ENCODE measurements at regions not wholly inside any gene's neighbourhood (a gene's known extent, or its start where the extent isn't known, plus 50 kb on each side); places are given as distances from the start of the nearest gene placed in this dataset.
"Not testable (repeated sequence)": the region's sequence is repeated elsewhere in the genome, so short reads cannot be mapped to it uniquely, and the experiment has no call there.

DNA sequence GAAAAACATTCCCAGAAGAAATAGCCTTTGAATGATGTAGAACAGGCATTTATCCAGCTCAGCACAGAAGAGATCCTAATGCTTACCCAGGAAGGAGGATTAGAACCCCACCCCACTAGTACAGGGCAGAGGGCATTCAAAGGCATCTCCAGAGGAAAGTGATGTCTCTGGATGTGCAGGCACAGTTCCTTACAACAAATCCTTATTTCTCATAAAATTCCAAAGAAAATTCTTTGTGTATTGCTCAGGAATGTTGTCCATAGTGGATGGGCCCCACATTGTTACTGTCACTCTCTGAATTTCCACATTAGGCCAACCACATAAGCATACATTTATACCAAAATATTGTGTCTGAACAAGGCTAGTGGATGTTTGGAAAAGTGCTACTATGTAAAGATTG, 243.0 kb downstream of the ADRA2A start:
- H3K4me3 ChIP-seq: no peak overlapping the region
- H3K36me3 ChIP-seq (replicated peaks in 1 of 2): no peaks in the 10 kb centered on the region
- H3K4me1 ChIP-seq (replicated peaks in 1 of 2): no peaks in the 10 kb centered on the region
- intact Hi-C loops (cut with DNase I): no loop called here
- H3K27me3 ChIP-seq: no peaks in the 10 kb centered on the region
- no peak overlapping the region for H3K27ac ChIP-seq
- no peaks in the 10 kb centered on the region for H3K9me3 ChIP-seq (replicated peaks in 1 of 3)
- DNase-seq: no peak
- TF ChIP-seq, protein P1, sequence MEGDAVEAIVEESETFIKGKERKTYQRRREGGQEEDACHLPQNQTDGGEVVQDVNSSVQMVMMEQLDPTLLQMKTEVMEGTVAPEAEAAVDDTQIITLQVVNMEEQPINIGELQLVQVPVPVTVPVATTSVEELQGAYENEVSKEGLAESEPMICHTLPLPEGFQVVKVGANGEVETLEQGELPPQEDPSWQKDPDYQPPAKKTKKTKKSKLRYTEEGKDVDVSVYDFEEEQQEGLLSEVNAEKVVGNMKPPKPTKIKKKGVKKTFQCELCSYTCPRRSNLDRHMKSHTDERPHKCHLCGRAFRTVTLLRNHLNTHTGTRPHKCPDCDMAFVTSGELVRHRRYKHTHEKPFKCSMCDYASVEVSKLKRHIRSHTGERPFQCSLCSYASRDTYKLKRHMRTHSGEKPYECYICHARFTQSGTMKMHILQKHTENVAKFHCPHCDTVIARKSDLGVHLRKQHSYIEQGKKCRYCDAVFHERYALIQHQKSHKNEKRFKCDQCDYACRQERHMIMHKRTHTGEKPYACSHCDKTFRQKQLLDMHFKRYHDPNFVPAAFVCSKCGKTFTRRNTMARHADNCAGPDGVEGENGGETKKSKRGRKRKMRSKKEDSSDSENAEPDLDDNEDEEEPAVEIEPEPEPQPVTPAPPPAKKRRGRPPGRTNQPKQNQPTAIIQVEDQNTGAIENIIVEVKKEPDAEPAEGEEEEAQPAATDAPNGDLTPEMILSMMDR (IDR thresholded peaks at IDR 0.05): no peak
- no peak for TF ChIP-seq POLR2A (IDR thresholded peaks at IDR 0.05)

DNA sequence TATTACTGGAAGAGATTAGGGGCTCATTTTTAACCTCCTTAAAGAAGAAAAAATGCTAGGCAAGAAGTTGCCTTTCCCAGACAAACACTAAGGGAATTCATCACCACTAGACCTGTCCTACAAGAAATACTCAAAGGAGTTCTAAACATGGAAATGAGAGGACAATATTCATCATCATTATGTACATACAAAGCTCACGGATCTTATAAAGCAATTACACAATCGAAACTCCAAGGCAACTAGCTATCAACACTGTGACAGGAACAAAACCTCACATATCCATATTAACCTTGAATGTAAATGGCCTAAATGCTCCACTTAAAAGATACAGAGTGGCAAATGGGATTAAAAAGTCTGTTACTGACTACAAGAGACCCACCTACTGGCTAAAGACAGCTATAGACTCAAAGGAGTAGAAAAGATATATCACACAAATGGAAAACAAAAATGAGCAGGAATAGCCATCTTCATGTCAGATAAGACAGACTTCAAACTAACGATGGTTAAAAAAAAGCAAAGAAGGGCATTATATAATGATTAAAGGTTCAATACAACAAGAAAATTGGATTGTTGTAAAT, 246.6 kb downstream of the ADRA2A start:
- Histone ChIP-seq H3K9me3 (replicated peaks in 1 of 3) (no peaks in the 10 kb centered on the region), H3K4me3 (no peak overlapping the region), H3K27me3 (no peaks in the 10 kb centered on the region), H3K27ac (no peak overlapping the region), H3K36me3 (replicated peaks in 1 of 2) (no peaks in the 10 kb centered on the region), H3K4me1 (replicated peaks in 1 of 2) (no peaks in the 10 kb centered on the region)
- no peak for DNase-seq
- WGBS, 4 donors: 53 to 71% (median 64%) methylated on average over 3 of the region's 3 CpGs
- intact Hi-C loops (cut with DNase I): no loop called here
- TF ChIP-seq POLR2A (IDR thresholded peaks at IDR 0.05): no peak
- TF ChIP-seq, protein P1 (IDR thresholded peaks at IDR 0.05): peak in 1 of 6 experiments; percentile 17

DNA sequence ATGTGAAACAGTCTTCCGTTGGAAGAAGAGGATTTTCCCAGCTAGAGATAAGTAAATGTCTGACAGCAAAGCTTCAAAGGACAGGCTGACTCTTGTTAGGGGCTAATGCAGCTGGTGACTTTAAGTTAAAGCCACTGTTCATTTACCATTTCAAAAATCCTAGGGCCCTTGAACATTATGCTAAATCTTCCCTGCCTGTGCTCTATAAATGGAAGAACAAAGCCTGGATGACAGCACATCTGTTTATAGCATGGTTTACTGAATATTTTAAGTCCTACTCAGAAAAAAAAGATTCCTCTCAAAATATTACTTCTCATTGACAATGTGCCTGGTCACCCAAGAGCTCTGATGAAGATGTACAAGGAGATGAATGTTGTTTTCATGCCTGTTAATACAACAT, 255.3 kb downstream of the ADRA2A start:
- WGBS, 4 donors: 40 to 78% (median 66%) methylated on average over 1 of the region's 1 CpG
- H3K27me3 ChIP-seq; intact Hi-C loops (cut with DNase I); DNase-seq; H3K9me3 ChIP-seq (replicated peaks in 1 of 3); H3K4me1 ChIP-seq (replicated peaks in 1 of 2); H3K36me3 ChIP-seq (replicated peaks in 1 of 2); H3K27ac ChIP-seq; H3K4me3 ChIP-seq: not testable (repeated sequence)

DNA sequence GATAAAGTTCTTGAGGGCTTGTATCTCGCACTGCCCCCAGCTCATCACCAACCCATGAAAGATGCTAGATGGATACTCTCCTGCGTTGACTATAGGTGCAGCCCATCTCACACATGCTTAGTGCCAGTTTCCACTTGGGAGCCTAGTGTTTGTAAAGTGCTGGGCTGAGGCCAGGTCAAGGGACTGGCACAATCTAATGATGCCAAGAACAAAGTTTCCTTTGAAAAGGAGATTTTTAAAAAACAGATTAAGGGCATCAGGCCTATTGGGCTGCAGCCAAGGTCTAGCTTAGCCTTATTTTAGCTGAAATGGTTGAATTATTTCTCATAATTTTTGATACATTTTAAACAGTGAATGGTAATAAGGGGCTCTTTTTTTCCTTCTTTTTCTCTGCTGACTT, 259.0 kb downstream of the ADRA2A start:
- no peaks in the 10 kb centered on the region for H3K9me3 ChIP-seq (replicated peaks in 1 of 3)
- no peaks in the 10 kb centered on the region for H3K36me3 ChIP-seq (replicated peaks in 1 of 2)
- intact Hi-C loops (cut with DNase I): no loop called here
- TF ChIP-seq, protein P1 (IDR thresholded peaks at IDR 0.05): no peak
- no peak for TF ChIP-seq POLR2A (IDR thresholded peaks at IDR 0.05)
- DNase-seq: no peak
- WGBS, 4 donors: 78 to 90% (median 88%) methylated on average over 2 of the region's 2 CpGs
- no peaks in the 10 kb centered on the region for H3K27me3 ChIP-seq
- H3K4me3 ChIP-seq: no peak overlapping the region
- H3K4me1 ChIP-seq (replicated peaks in 1 of 2): no peaks in the 10 kb centered on the region
- H3K27ac ChIP-seq: no peak overlapping the region

DNA sequence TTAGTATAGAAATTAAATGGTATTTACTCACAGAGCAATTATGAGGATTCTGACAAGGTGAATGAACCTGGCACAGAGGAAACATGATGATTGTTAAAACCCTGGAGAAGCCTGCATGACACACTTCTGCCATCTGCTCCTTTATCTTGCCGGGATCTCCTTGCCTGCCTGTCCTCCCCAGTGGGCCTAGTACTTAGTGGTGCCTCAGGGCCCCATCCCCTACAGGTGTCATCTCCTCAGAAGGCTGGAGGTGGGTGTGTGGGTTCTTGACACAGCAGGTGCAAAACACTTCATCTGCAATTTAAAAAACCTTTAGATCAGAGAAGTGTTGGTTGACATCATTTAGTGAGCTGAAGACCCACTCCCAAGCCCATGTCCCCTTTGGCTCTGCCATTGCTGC, 261.2 kb downstream of the ADRA2A start:
- TF ChIP-seq POLR2A (IDR thresholded peaks at IDR 0.05): no peak
- TF ChIP-seq, protein P1 (IDR thresholded peaks at IDR 0.05): no peak
- H3K36me3 ChIP-seq (replicated peaks in 1 of 2): no peaks in the 10 kb centered on the region
- intact Hi-C loops (cut with DNase I): no loop called here
- WGBS, 4 donors: 86 to 90% (median 87%) methylated on average over 1 of the region's 1 CpG
- H3K4me1 ChIP-seq (replicated peaks in 1 of 2): no peaks in the 10 kb centered on the region
- DNase-seq: no peak
- no peaks in the 10 kb centered on the region for H3K9me3 ChIP-seq (replicated peaks in 1 of 3)
- H3K4me3 ChIP-seq: no peak overlapping the region
- no peaks in the 10 kb centered on the region for H3K27me3 ChIP-seq
- no peak overlapping the region for H3K27ac ChIP-seq
